ENCODE measurements at regions not wholly inside any gene's neighbourhood (a gene's known extent, or its start where the extent isn't known, plus 50 kb on each side); places are given as distances from the start of the nearest gene placed in this dataset.

DNA sequence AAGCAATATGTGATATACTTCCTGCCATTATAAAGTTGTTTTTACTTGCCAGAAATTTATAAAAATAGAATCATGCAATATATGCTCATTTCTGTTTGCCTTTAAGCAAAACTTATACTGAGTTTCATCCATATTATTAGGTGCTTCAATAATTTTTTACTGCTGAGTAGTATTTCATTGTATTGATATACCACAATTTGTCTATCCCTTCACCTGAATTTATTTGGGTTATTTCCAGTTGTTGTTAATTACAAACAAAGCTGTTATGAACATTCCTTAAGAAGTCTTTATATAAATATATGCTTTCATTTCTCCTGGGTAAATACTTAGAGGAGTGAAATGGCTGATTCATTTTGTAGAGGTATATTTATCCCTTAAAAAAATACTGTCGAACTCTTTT is 864.1 kb downstream of the HACE1 start:
- TF ChIP-seq, protein P1, sequence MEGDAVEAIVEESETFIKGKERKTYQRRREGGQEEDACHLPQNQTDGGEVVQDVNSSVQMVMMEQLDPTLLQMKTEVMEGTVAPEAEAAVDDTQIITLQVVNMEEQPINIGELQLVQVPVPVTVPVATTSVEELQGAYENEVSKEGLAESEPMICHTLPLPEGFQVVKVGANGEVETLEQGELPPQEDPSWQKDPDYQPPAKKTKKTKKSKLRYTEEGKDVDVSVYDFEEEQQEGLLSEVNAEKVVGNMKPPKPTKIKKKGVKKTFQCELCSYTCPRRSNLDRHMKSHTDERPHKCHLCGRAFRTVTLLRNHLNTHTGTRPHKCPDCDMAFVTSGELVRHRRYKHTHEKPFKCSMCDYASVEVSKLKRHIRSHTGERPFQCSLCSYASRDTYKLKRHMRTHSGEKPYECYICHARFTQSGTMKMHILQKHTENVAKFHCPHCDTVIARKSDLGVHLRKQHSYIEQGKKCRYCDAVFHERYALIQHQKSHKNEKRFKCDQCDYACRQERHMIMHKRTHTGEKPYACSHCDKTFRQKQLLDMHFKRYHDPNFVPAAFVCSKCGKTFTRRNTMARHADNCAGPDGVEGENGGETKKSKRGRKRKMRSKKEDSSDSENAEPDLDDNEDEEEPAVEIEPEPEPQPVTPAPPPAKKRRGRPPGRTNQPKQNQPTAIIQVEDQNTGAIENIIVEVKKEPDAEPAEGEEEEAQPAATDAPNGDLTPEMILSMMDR (conservative IDR thresholded peaks at IDR 0.05; ENCODE audit: low read depth, low read length), result no peak
- TF ChIP-seq EZH2 (IDR thresholded peaks at IDR 0.05; ENCODE audit: low read length, unreplicated experiment), result no peak

Data from PC-3 (cell line).